ENCODE measurements at regions not wholly inside any gene's neighbourhood (a gene's known extent, or its start where the extent isn't known, plus 50 kb on each side); places are given as distances from the start of the nearest gene placed in this dataset.
"Not testable (repeated sequence)": the region's sequence is repeated elsewhere in the genome, so short reads cannot be mapped to it uniquely, and the experiment has no call there.

GRCh38 chr2:18940184-18940583 lies 350.8 kb upstream of the NT5C1B start:
- no peak overlapping the region for H3K9ac ChIP-seq
- H3K79me2 ChIP-seq = no peaks in the 10 kb centered on the region
- H3K4me2 ChIP-seq (ENCODE audit: low read length) = no peak overlapping the region
- no peak overlapping the region for H2AFZ ChIP-seq
- H3K27me3 ChIP-seq (ENCODE audit: control insufficient read depth, insufficient read depth, low read length) = no peaks in the 10 kb centered on the region
- no peaks in the 10 kb centered on the region for H3K9me3 ChIP-seq (ENCODE audit: control insufficient read depth, low read length)
- TF ChIP-seq CTCF (IDR thresholded peaks at IDR 0.05) = no peak
- H3K4me3 ChIP-seq (ENCODE audit: low read depth, low read length) = no peak overlapping the region
- no peaks in the 10 kb centered on the region for H3K36me3 ChIP-seq (ENCODE audit: control insufficient read depth, insufficient read depth, low read length)
- no peaks in the 10 kb centered on the region for H3K4me1 ChIP-seq
- no peak overlapping the region for H3K27ac ChIP-seq

DNA sequence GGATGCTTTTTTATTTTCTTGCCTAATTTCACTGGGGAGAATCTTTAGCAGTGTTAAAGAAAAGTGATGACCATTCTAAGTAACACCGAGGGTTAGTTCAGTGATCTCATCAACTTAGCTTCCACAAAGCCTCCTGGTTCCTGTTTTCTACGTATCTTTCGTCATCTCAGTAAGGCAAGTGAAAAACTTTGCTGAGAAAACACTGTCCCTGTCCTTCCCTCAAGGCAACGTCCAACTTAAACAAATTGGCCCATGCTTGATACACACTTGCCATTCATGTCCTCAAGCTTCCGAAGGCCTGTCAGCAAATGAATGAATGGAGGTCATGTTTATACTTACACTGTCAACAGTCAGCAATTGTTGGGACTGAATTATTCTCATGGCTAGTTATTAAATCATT lies 350.4 kb upstream of the NT5C1B start:
- H3K9ac ChIP-seq; H3K27me3 ChIP-seq (ENCODE audit: control insufficient read depth, insufficient read depth, low read length); H3K4me2 ChIP-seq (ENCODE audit: low read length); H3K27ac ChIP-seq; H3K9me3 ChIP-seq (ENCODE audit: control insufficient read depth, low read length); H2AFZ ChIP-seq; H3K36me3 ChIP-seq (ENCODE audit: control insufficient read depth, insufficient read depth, low read length); H3K4me3 ChIP-seq (ENCODE audit: low read depth, low read length); H3K79me2 ChIP-seq; H3K4me1 ChIP-seq: not testable (repeated sequence)

GRCh38 chr2:18934886-18935285 lies 345.5 kb upstream of the NT5C1B start:
- Histone ChIP-seq H2AFZ (no peak overlapping the region), H3K9ac (no peak overlapping the region), H3K27me3 (ENCODE audit: control insufficient read depth, insufficient read depth, low read length) (no peaks in the 10 kb centered on the region), H3K27ac (no peak overlapping the region), H3K79me2 (no peaks in the 10 kb centered on the region), H3K9me3 (ENCODE audit: control insufficient read depth, low read length) (no peaks in the 10 kb centered on the region), H3K4me1 (no peaks in the 10 kb centered on the region), H3K36me3 (ENCODE audit: control insufficient read depth, insufficient read depth, low read length) (no peaks in the 10 kb centered on the region), H3K4me2 (ENCODE audit: low read length) (no peak overlapping the region), H3K4me3 (ENCODE audit: low read depth, low read length) (no peak overlapping the region)
- no peak for TF ChIP-seq CTCF (IDR thresholded peaks at IDR 0.05)

GRCh38 chr2:18932853-18933252 lies 343.5 kb upstream of the NT5C1B start:
- Histone ChIP-seq H3K4me2 (ENCODE audit: low read length) (no peak overlapping the region), H2AFZ (no peak overlapping the region), H3K36me3 (ENCODE audit: control insufficient read depth, insufficient read depth, low read length) (no peaks in the 10 kb centered on the region), H3K4me3 (ENCODE audit: low read depth, low read length) (no peak overlapping the region), H3K9me3 (ENCODE audit: control insufficient read depth, low read length) (no peaks in the 10 kb centered on the region), H3K79me2 (no peaks in the 10 kb centered on the region), H3K27ac (no peak overlapping the region), H3K9ac (no peak overlapping the region), H3K27me3 (ENCODE audit: control insufficient read depth, insufficient read depth, low read length) (no peaks in the 10 kb centered on the region), H3K4me1 (no peaks in the 10 kb centered on the region)
- TF ChIP-seq CTCF (IDR thresholded peaks at IDR 0.05) = no peak

DNA sequence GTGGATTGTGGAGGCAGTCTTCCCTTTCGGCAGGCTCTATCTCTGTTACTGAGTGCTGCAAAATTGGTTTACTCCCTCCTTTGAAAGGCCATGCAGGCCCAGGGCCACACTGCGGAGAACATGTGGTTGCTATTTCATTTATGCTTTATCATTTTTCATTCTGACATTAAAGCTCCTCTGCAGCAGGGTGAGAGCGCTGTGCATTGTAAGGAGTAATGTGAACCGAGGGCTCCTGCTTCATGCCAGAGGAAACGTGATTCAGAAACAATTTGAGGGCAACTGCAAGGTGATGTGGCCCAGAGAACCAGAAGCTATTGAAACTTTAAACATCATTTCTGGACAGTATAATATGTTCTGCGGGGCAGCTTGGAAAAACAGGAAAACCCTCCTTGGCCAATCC lies 341.6 kb upstream of the NT5C1B start:
- no peak overlapping the region for H2AFZ ChIP-seq
- H3K9me3 ChIP-seq (ENCODE audit: control insufficient read depth, low read length) = no peaks in the 10 kb centered on the region
- H3K79me2 ChIP-seq = no peaks in the 10 kb centered on the region
- no peak overlapping the region for H3K4me2 ChIP-seq (ENCODE audit: low read length)
- no peak overlapping the region for H3K4me3 ChIP-seq (ENCODE audit: low read depth, low read length)
- TF ChIP-seq CTCF (IDR thresholded peaks at IDR 0.05) = no peak
- H3K9ac ChIP-seq = no peak overlapping the region
- H3K4me1 ChIP-seq = no peaks in the 10 kb centered on the region
- H3K27me3 ChIP-seq (ENCODE audit: control insufficient read depth, insufficient read depth, low read length) = no peaks in the 10 kb centered on the region
- H3K36me3 ChIP-seq (ENCODE audit: control insufficient read depth, insufficient read depth, low read length) = no peaks in the 10 kb centered on the region
- no peak overlapping the region for H3K27ac ChIP-seq

Data from parathyroid adenoma (tissue), 2 donors.